SJSA1 (cell line): ENCODE measurements at regions not wholly inside any gene's neighbourhood (a gene's known extent, or its start where the extent isn't known, plus 50 kb on each side); places are given as distances from the start of the nearest gene placed in this dataset.
A peak's percentile ranks its signal among the peaks of the same experiment; 100 is the strongest.

Experiments
- DNase-seq, 2 experiments: peaks; one replicate each; pipeline ENCODE4 v3.0.0-alpha.2; 2015 to 2020; ENCODE audit warnings: low spot score in 2 of 2, low read depth in 1 of 2
- H3K27ac ChIP-seq: fragments of 250-450 bp; sonication (Bioruptor Pico); 2 replicates; pipeline ENCODE4 v1.5.1; 2020; ENCODE audit warnings: mild to moderate bottlenecking, moderate library complexity
- H3K27me3 ChIP-seq: fragments of 250-450 bp; sonication (Bioruptor Pico); replicated peaks from 2 replicates; pipeline ENCODE4 v1.5.1; 2020; ENCODE audit warnings: mild to moderate bottlenecking, moderate library complexity
- H3K36me3 ChIP-seq: fragments of 250-450 bp; sonication (Bioruptor Pico); 2 replicates; pipeline ENCODE4 v1.5.1; 2020; ENCODE audit warnings: mild to moderate bottlenecking
- H3K4me1 ChIP-seq: fragments of 250-450 bp; sonication (Bioruptor Pico); replicated peaks from 2 replicates; pipeline ENCODE4 v1.6.1; 2021; ENCODE audit warnings: mild to moderate bottlenecking
- H3K4me3 ChIP-seq: fragments of 250-450 bp; sonication (Bioruptor Pico); 2 replicates; pipeline ENCODE4 v1.5.1; 2020; ENCODE audit warnings: mild to moderate bottlenecking
- H3K9me3 ChIP-seq: fragments of 250-450 bp; sonication (Bioruptor Pico); replicated peaks from 2 replicates; pipeline ENCODE4 v1.5.1; 2020; ENCODE audit warnings: mild to moderate bottlenecking

- Histone ChIP-seq H3K4me3 (no peak overlapping the region), H3K27me3 (peaks cover 5% of the 10 kb centered on the region), H3K4me1 (no peaks in the 10 kb centered on the region), H3K9me3 (no peaks in the 10 kb centered on the region), H3K36me3 (no peaks in the 10 kb centered on the region), H3K27ac (no peak overlapping the region)
- no peak for DNase-seq
These were observed 111.5 kb upstream of the IGLL5 start for GRCh38 chr22:22776121-22776520.

DNA sequence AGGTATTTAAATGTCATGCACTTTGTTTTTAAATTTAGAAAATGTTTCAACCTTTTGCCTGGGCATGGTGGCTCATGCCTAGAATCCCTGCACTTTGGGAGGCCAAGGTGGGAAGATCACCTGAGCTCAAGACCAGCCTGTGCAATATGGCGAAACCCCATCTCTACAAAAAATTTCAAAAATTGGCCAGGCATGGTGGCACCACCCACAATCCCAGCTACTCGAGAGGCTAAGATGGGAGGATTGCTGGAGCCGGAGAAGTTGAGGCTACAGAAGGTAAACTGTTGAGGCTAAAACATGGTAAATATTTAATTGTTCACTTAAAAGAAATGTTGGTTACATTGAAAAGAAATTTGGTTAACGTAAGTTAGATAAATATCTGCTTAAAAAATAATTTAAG lies 108.4 kb upstream of the IGLL5 start:
- peak in 1 of 2 experiments; percentile 6 for DNase-seq
- no peak overlapping the region for H3K4me3 ChIP-seq
- no peaks in the 10 kb centered on the region for H3K36me3 ChIP-seq
- peaks cover 11% of the 10 kb centered on the region for H3K27me3 ChIP-seq
- H3K9me3 ChIP-seq, result no peaks in the 10 kb centered on the region
- no peak overlapping the region for H3K27ac ChIP-seq
- H3K4me1 ChIP-seq, result no peaks in the 10 kb centered on the region

GRCh38 chr22:22783575-22783974 lies 104.0 kb upstream of the IGLL5 start:
- no peak for DNase-seq
- H3K27me3 ChIP-seq, result peaks cover 21% of the 10 kb centered on the region
- H3K4me3 ChIP-seq, result no peak overlapping the region
- no peaks in the 10 kb centered on the region for H3K36me3 ChIP-seq
- no peaks in the 10 kb centered on the region for H3K4me1 ChIP-seq
- H3K9me3 ChIP-seq, result no peaks in the 10 kb centered on the region
- no peak overlapping the region for H3K27ac ChIP-seq

DNA sequence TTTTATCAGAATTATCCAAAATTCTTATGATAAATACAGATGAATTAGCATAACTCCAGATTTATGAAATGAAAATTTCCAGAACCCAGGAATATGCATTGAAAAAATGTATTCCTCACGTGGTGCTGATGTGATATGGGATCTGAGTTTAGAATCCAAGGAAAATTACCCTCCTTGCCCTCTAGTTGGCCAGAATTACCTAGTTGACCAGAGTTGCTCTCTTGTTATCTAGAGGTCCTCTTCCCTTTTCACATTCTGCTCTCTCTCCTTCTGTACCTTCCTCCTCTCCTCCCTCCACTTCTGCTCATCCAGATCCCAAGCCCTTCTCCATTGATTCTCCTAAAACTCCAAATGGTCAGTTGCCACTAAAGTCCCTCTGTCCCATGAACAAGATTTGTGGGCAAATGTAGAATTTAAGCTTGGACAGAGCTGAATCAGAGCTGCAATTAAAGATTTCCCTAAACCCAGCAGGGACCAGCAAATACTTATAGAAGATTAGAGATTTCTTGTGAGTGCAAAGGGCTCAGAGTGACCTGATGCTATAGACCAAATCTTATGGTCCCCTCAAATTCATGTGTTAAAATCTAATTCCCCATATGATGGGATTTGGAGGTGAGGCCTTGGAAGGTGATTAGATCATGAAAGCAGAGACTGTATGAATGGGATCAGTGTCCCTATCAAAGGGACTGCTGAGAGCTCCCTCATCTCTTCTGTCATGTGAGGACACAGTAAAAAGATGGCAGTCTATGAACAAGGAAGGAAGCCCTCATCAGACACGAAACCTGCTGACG lies 103.2 kb upstream of the IGLL5 start:
- Histone ChIP-seq H3K9me3 (no peaks in the 10 kb centered on the region), H3K27ac (no peak overlapping the region), H3K36me3 (no peaks in the 10 kb centered on the region), H3K4me3 (no peak overlapping the region), H3K4me1 (no peaks in the 10 kb centered on the region), H3K27me3 (peaks cover 21% of the 10 kb centered on the region)
- no peak for DNase-seq

DNA sequence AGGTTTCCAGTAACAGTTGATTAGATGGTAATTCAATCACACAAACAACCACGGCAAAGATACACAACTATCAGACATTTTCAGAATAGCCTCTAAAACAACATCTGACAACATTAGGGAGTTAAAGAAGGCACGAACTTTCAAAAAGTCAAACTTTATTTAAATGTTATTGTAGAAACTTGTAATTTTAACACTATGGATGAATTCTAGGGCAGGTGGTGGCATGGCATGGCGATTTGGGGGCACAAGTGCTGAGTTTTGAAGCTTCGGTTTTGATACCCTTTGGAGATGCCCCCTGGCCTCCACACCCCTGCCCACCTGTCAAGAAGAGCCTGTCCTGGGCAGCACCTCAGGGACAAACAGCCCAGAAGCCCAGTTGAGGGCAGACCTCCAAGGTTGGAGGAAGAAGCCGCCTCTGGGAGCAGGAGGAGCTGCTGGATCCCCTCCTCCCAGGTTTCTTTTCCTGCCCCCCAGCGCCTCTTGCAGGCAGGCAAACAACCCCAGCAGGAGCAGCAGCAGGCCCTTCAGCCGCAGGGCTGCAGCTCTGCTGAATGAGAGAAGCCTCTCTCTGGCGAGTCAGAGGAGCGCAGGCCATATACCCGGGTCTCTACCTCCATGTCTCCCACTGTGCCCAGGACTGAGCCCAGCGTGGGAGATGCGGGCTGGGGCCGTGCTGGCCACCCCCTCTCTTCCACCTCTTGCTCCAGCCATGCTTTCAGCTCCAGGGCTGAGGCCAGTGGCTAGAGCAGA lies 102.1 kb upstream of the IGLL5 start:
- H3K4me3 ChIP-seq, result no peak overlapping the region
- no peaks in the 10 kb centered on the region for H3K36me3 ChIP-seq
- H3K4me1 ChIP-seq, result no peaks in the 10 kb centered on the region
- peaks cover 21% of the 10 kb centered on the region for H3K27me3 ChIP-seq
- no peaks in the 10 kb centered on the region for H3K9me3 ChIP-seq
- no peak for DNase-seq
- no peak overlapping the region for H3K27ac ChIP-seq

GRCh38 chr22:22786301-22787115 lies 101.1 kb upstream of the IGLL5 start:
- no peak for DNase-seq
- no peaks in the 10 kb centered on the region for H3K36me3 ChIP-seq
- H3K4me1 ChIP-seq, result no peaks in the 10 kb centered on the region
- no peak overlapping the region for H3K4me3 ChIP-seq
- H3K9me3 ChIP-seq, result no peaks in the 10 kb centered on the region
- H3K27me3 ChIP-seq, result peaks cover 21% of the 10 kb centered on the region
- H3K27ac ChIP-seq, result no peak overlapping the region

- Histone ChIP-seq H3K36me3 (no peaks in the 10 kb centered on the region), H3K4me3 (no peak overlapping the region), H3K4me1 (no peaks in the 10 kb centered on the region), H3K27me3 (peaks cover 17% of the 10 kb centered on the region), H3K9me3 (no peaks in the 10 kb centered on the region), H3K27ac (no peak overlapping the region)
- no peak for DNase-seq
These were observed 100.5 kb upstream of the IGLL5 start for GRCh38 chr22:22787151-22787550.

GRCh38 chr22:22787786-22788459 lies 99.7 kb upstream of the IGLL5 start:
- no peaks in the 10 kb centered on the region for H3K4me1 ChIP-seq
- H3K9me3 ChIP-seq, result no peaks in the 10 kb centered on the region
- no peak overlapping the region for H3K27ac ChIP-seq
- H3K27me3 ChIP-seq, result peaks cover 17% of the 10 kb centered on the region
- peak; percentile 29 to 66 for DNase-seq
- H3K4me3 ChIP-seq, result no peak overlapping the region
- no peaks in the 10 kb centered on the region for H3K36me3 ChIP-seq

- DNase-seq, result no peak
- Histone ChIP-seq H3K36me3 (no peaks in the 10 kb centered on the region), H3K4me1 (no peaks in the 10 kb centered on the region), H3K9me3 (no peaks in the 10 kb centered on the region), H3K27me3 (peaks cover 17% of the 10 kb centered on the region), H3K4me3 (no peak overlapping the region), H3K27ac (no peak overlapping the region)
These were observed 99.1 kb upstream of the IGLL5 start for GRCh38 chr22:22788460-22789037.

- Histone ChIP-seq H3K4me1 (no peaks in the 10 kb centered on the region), H3K9me3 (no peaks in the 10 kb centered on the region), H3K4me3 (no peak overlapping the region), H3K36me3 (no peaks in the 10 kb centered on the region), H3K27me3 (peaks cover 13% of the 10 kb centered on the region), H3K27ac (no peak overlapping the region)
- no peak for DNase-seq
These were observed 98.2 kb upstream of the IGLL5 start for GRCh38 chr22:22789233-22789921.

GRCh38 chr22:22789922-22790845 lies 97.4 kb upstream of the IGLL5 start:
- no peaks in the 10 kb centered on the region for H3K36me3 ChIP-seq
- peaks cover 5% of the 10 kb centered on the region; the same call in 1 of the 2 replicates for H3K27me3 ChIP-seq
- H3K4me3 ChIP-seq, result no peak overlapping the region
- no peaks in the 10 kb centered on the region for H3K4me1 ChIP-seq
- no peaks in the 10 kb centered on the region for H3K9me3 ChIP-seq
- no peak overlapping the region for H3K27ac ChIP-seq
- DNase-seq, result no peak
